Neural progenitor cell (in vitro differentiated cells): ENCODE measurements at regions not wholly inside any gene's neighbourhood (a gene's known extent, or its start where the extent isn't known, plus 50 kb on each side); places are given as distances from the start of the nearest gene placed in this dataset.

ENCODE experiments used
- EZH2 ChIP-seq: fragments of 200-600 bp; sonication (generic); IDR thresholded peaks from 2 replicates; pipeline ENCODE4 v1.6.1; 2017; ENCODE audit warnings: antibody characterized with exemption, mild to moderate bottlenecking, moderate library complexity
- EZH2phosphoT487 ChIP-seq: fragments of 200-600 bp; sonication (generic); IDR thresholded peaks from 2 replicates; pipeline ENCODE4 v1.6.1; 2017; ENCODE audit warnings: antibody characterized with exemption
- TF ChIP-seq, protein P1 (sequence below): fragments of 200-600 bp; sonication (generic); IDR thresholded peaks from 2 replicates; pipeline ENCODE4 v1.5.1; 2017; ENCODE audit warnings: antibody characterized with exemption, mild to moderate bottlenecking

DNA sequence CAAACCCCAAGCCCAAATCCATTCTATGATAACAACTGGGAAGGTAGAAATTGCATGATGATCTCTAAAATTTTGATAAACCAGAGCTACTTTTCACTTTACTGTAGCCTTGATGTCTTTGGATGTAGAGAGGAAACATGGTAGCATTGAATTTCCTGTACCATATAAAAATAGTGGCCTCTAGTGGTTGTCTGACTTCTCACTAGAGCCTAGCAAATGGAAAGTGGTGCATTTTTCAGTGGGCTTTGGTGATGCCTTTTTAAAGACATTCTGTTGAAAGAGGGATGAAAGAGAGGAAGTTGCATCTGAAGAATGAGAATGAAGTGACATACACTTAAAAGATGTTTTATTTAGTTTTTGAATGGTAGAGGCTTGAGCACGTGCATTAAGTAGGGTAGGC is 662.2 kb downstream of the XIRP2 start:
- TF ChIP-seq, protein P1, sequence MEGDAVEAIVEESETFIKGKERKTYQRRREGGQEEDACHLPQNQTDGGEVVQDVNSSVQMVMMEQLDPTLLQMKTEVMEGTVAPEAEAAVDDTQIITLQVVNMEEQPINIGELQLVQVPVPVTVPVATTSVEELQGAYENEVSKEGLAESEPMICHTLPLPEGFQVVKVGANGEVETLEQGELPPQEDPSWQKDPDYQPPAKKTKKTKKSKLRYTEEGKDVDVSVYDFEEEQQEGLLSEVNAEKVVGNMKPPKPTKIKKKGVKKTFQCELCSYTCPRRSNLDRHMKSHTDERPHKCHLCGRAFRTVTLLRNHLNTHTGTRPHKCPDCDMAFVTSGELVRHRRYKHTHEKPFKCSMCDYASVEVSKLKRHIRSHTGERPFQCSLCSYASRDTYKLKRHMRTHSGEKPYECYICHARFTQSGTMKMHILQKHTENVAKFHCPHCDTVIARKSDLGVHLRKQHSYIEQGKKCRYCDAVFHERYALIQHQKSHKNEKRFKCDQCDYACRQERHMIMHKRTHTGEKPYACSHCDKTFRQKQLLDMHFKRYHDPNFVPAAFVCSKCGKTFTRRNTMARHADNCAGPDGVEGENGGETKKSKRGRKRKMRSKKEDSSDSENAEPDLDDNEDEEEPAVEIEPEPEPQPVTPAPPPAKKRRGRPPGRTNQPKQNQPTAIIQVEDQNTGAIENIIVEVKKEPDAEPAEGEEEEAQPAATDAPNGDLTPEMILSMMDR, result peak; percentile 62
- TF ChIP-seq EZH2, result no peak
- TF ChIP-seq EZH2phosphoT487, result no peak
